ENCODE measurements at regions not wholly inside any gene's neighbourhood (a gene's known extent, or its start where the extent isn't known, plus 50 kb on each side); places are given as distances from the start of the nearest gene placed in this dataset.
A peak's percentile ranks its signal among the peaks of the same experiment; 100 is the strongest.

DNA sequence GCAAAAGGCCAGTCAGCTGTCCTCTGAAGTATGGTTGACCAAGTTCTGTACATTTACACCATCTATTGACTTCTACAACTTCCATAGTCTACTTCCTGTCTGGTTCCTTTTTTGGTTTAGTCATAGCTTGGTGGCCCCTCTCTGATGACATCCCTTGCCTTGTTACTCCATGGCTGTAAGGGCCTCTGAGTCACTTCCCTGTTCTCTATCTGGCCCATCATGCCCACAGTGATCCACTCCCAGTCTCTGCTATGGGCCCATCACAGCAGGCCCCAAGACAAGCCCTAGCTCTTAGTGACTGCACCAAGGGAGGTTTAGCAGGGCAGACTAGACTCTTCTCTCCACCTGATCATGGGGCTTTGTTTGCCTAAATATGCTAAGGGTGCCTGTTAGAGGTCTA lies 441.6 kb downstream of the HACE1 start:
- TF ChIP-seq, protein P1, sequence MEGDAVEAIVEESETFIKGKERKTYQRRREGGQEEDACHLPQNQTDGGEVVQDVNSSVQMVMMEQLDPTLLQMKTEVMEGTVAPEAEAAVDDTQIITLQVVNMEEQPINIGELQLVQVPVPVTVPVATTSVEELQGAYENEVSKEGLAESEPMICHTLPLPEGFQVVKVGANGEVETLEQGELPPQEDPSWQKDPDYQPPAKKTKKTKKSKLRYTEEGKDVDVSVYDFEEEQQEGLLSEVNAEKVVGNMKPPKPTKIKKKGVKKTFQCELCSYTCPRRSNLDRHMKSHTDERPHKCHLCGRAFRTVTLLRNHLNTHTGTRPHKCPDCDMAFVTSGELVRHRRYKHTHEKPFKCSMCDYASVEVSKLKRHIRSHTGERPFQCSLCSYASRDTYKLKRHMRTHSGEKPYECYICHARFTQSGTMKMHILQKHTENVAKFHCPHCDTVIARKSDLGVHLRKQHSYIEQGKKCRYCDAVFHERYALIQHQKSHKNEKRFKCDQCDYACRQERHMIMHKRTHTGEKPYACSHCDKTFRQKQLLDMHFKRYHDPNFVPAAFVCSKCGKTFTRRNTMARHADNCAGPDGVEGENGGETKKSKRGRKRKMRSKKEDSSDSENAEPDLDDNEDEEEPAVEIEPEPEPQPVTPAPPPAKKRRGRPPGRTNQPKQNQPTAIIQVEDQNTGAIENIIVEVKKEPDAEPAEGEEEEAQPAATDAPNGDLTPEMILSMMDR (IDR thresholded peaks at IDR 0.05): no peak
- H3K9me3 Mint-ChIP-seq: no peaks in the 10 kb centered on the region
- no peak overlapping the region for H3K4me3 Mint-ChIP-seq
- peak; percentile 72 for ATAC-seq
- H3K4me1 Mint-ChIP-seq (ENCODE audit: low read depth): no peaks in the 10 kb centered on the region
- no peaks in the 10 kb centered on the region for H3K36me3 Mint-ChIP-seq (ENCODE audit: low read depth)
- no peaks in the 10 kb centered on the region for H3K27me3 Mint-ChIP-seq
- ChIA-PET POLR2A (no interaction called here), CTCF (no interaction called here)
- intact Hi-C loops (cut with micrococcal nuclease): no loop called here
- H3K27ac Mint-ChIP-seq: no peak overlapping the region
- peak; percentile 9 for DNase-seq

DNA sequence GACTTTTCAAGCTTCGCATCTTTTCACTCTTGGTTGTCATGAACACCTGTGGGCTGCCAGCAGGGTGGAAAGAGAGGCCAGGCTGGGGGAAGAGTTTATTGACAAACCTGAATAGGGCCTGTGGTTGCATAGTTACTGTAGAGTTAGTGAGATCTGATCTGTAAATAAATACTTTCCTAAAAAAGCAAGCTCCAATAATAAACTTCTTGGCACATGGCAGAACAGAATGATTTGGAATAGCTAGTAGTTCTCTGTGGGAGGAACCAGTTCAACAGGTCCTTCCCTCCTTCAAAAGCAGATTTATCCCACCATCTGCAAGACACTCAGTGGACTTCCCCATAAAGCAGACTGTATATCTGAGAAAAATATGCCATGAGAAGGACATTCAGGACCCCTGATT lies 445.0 kb downstream of the HACE1 start:
- intact Hi-C loops (cut with micrococcal nuclease): no loop called here
- H3K4me3 Mint-ChIP-seq: no peak overlapping the region
- TF ChIP-seq, protein P1 (IDR thresholded peaks at IDR 0.05): no peak
- H3K27ac Mint-ChIP-seq: no peak overlapping the region
- H3K9me3 Mint-ChIP-seq: peaks cover 2% of the 10 kb centered on the region
- no peaks in the 10 kb centered on the region for H3K4me1 Mint-ChIP-seq (ENCODE audit: low read depth)
- POLR2A ChIA-PET: no interaction called here
- CTCF ChIA-PET: no interaction called here
- no peaks in the 10 kb centered on the region for H3K27me3 Mint-ChIP-seq
- H3K36me3 Mint-ChIP-seq (ENCODE audit: low read depth): no peaks in the 10 kb centered on the region
- DNase-seq (no peak), ATAC-seq (no peak)

DNA sequence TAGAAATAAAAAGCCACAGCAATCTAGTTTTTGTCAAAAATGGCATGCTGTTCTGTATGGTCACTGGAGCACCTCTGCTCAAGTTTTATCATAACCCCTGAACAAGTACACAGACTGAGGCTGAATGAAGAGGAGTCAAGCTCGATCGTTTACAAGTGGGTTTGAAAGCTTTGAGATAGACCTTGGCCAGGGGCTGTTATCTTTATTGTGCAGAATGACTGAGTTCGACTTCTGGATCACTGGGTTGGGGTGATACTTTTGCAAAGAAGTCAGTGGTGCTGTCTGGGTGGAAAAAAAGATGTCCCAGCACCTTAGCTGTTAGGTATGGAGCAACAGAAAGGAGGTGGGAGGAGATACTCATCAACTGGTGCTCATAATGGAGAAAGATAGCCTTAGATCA lies 446.0 kb downstream of the HACE1 start:
- Mint-ChIP-seq H3K9me3 (peaks cover 2% of the 10 kb centered on the region), H3K4me1 (ENCODE audit: low read depth) (no peaks in the 10 kb centered on the region), H3K4me3 (no peak overlapping the region), H3K27me3 (no peaks in the 10 kb centered on the region), H3K27ac (no peak overlapping the region), H3K36me3 (ENCODE audit: low read depth) (no peaks in the 10 kb centered on the region)
- DNase-seq (no peak), ATAC-seq (no peak)
- intact Hi-C loops (cut with micrococcal nuclease): no loop called here
- ChIA-PET POLR2A (no interaction called here), CTCF (no interaction called here)
- TF ChIP-seq, protein P1 (IDR thresholded peaks at IDR 0.05): no peak

DNA sequence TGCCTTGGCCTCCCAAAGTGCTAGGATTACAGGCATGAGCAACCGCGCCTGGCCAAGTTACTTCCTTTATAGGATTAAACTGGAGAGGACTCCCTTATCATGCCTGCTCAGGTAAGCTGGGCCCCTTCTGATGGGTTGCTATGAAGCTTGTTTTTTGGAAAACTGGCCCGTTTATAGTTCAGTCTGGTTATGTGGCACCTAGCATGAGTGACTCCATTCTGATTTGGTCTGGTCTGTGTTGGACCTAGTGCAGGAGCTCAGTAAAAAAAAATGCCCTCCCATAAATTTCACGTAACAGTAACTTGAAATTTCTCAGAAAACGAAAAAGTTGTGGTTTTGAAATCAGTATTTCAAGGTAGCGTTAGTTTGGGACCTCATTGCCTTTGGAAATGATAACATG lies 448.4 kb downstream of the HACE1 start:
- H3K27ac Mint-ChIP-seq: no peak overlapping the region
- no peaks in the 10 kb centered on the region for H3K27me3 Mint-ChIP-seq
- DNase-seq (no peak), ATAC-seq (no peak)
- TF ChIP-seq, protein P1 (IDR thresholded peaks at IDR 0.05): no peak
- intact Hi-C loops (cut with micrococcal nuclease): no loop called here
- no peak overlapping the region for H3K4me3 Mint-ChIP-seq
- no peaks in the 10 kb centered on the region for H3K4me1 Mint-ChIP-seq (ENCODE audit: low read depth)
- peaks cover 2% of the 10 kb centered on the region for H3K9me3 Mint-ChIP-seq
- ChIA-PET POLR2A (no interaction called here), CTCF (no interaction called here)
- no peaks in the 10 kb centered on the region for H3K36me3 Mint-ChIP-seq (ENCODE audit: low read depth)

DNA sequence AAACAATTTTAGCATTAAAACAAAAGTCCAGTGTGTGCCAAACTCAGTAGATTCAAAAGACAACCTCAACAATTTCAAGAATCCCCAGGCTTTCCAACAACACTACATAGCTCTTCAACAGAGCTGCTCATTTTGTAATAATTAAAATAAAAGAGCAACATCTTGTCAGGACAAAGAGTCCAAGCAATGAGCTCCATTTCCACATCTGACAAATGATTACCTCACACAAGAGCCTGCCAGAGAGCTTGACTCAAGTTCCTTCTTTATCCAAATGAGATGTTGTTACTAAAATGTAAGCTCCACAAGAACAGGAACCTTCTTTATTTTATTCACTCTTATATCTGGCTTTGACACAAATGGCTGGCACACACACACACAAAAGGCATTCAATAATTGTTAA lies 449.8 kb downstream of the HACE1 start:
- no peak for ATAC-seq
- H3K4me1 Mint-ChIP-seq (ENCODE audit: low read depth): no peaks in the 10 kb centered on the region
- no peak for DNase-seq
- POLR2A ChIA-PET: no interaction called here
- TF ChIP-seq, protein P1 (IDR thresholded peaks at IDR 0.05): no peak
- H3K27ac Mint-ChIP-seq: no peak overlapping the region
- CTCF ChIA-PET: no interaction called here
- H3K9me3 Mint-ChIP-seq: peaks cover 2% of the 10 kb centered on the region
- H3K4me3 Mint-ChIP-seq: no peak overlapping the region
- intact Hi-C loops (cut with micrococcal nuclease): no loop called here
- H3K36me3 Mint-ChIP-seq (ENCODE audit: low read depth): no peaks in the 10 kb centered on the region
- H3K27me3 Mint-ChIP-seq: no peaks in the 10 kb centered on the region

All from activated CD8-positive, alpha-beta T cell treated with anti-CD3 and anti-CD28 coated beads for 36 hours (primary cell).